Nephron progenitor cell (in vitro differentiated cells): ENCODE measurements at regions not wholly inside any gene's neighbourhood (a gene's known extent, or its start where the extent isn't known, plus 50 kb on each side); places are given as distances from the start of the nearest gene placed in this dataset.

Source experiments
- DNase-seq: peaks from one replicate; pipeline ENCODE4 v3.0.0; 2021
- H3K27ac Mint-ChIP-seq: 2 replicates; pipeline ENCODE4 v1.8.0; 2021; ENCODE audit warnings: mild to moderate bottlenecking, moderate library complexity, mixed read lengths
- H3K27me3 Mint-ChIP-seq: 2 replicates; pipeline ENCODE4 v1.8.0; 2021; ENCODE audit warnings: mild to moderate bottlenecking, low read depth, mixed read lengths; ENCODE audit not compliant: poor library complexity
- H3K36me3 Mint-ChIP-seq: 2 replicates; pipeline ENCODE4 v1.8.0; 2021; ENCODE audit warnings: low read depth, mixed read lengths
- H3K4me1 Mint-ChIP-seq: 2 replicates; pipeline ENCODE4 v1.8.0; 2021; ENCODE audit warnings: mixed read lengths
- H3K4me3 Mint-ChIP-seq: 2 replicates; pipeline ENCODE4 v1.8.0; 2021; ENCODE audit warnings: mild to moderate bottlenecking, moderate library complexity, mixed read lengths
- H3K9me3 Mint-ChIP-seq: 2 replicates; pipeline ENCODE4 v1.8.0; 2021; ENCODE audit warnings: mild to moderate bottlenecking, moderate library complexity, mixed read lengths
- CTCF ChIP-seq: fragments of 200-600 bp; sonication (generic); IDR thresholded peaks from 2 replicates; pipeline ENCODE4 v1.5.0; 2021; ENCODE audit warnings: antibody characterized with exemption

- DNase-seq, result no peak
- Mint-ChIP-seq H3K4me3 (no peak overlapping the region), H3K27me3 (peaks cover 4% of the 10 kb centered on the region), H3K4me1 (peaks cover 9% of the 10 kb centered on the region), H3K27ac (no peak overlapping the region), H3K36me3 (no peaks in the 10 kb centered on the region), H3K9me3 (no peaks in the 10 kb centered on the region)
- no peak for TF ChIP-seq CTCF
Measured at GRCh38 chr16:80263848-80264694, 276.7 kb upstream of the DYNLRB2 start.

- H3K27me3 Mint-ChIP-seq, result peaks cover 4% of the 10 kb centered on the region
- H3K9me3 Mint-ChIP-seq, result no peaks in the 10 kb centered on the region
- DNase-seq, result no peak
- H3K4me1 Mint-ChIP-seq, result peaks cover 9% of the 10 kb centered on the region
- TF ChIP-seq CTCF, result no peak
- no peaks in the 10 kb centered on the region for H3K36me3 Mint-ChIP-seq
- no peak overlapping the region for H3K4me3 Mint-ChIP-seq
- no peak overlapping the region for H3K27ac Mint-ChIP-seq
Measured at GRCh38 chr16:80263181-80263823, 277.5 kb upstream of the DYNLRB2 start.

GRCh38 chr16:80260906-80261311 is 279.9 kb upstream of the DYNLRB2 start:
- H3K36me3 Mint-ChIP-seq, result no peaks in the 10 kb centered on the region
- H3K9me3 Mint-ChIP-seq, result no peaks in the 10 kb centered on the region
- no peak overlapping the region for H3K27ac Mint-ChIP-seq
- DNase-seq, result no peak
- no peak overlapping the region for H3K4me3 Mint-ChIP-seq
- peaks cover 9% of the 10 kb centered on the region for H3K4me1 Mint-ChIP-seq
- no peak for TF ChIP-seq CTCF
- peaks cover 4% of the 10 kb centered on the region for H3K27me3 Mint-ChIP-seq

GRCh38 chr16:80259290-80259805 is 281.4 kb upstream of the DYNLRB2 start:
- no peaks in the 10 kb centered on the region for H3K36me3 Mint-ChIP-seq
- H3K9me3 Mint-ChIP-seq, result no peaks in the 10 kb centered on the region
- H3K4me3 Mint-ChIP-seq, result no peak overlapping the region
- no peak overlapping the region for H3K27ac Mint-ChIP-seq
- DNase-seq, result no peak
- peaks cover 9% of the 10 kb centered on the region for H3K4me1 Mint-ChIP-seq
- TF ChIP-seq CTCF, result no peak
- H3K27me3 Mint-ChIP-seq, result peaks cover 4% of the 10 kb centered on the region

- Mint-ChIP-seq H3K4me3 (no peak overlapping the region), H3K4me1 (peaks cover 13% of the 10 kb centered on the region), H3K36me3 (no peaks in the 10 kb centered on the region), H3K9me3 (no peaks in the 10 kb centered on the region), H3K27me3 (peaks cover 4% of the 10 kb centered on the region), H3K27ac (no peak overlapping the region)
- no peak for TF ChIP-seq CTCF
- no peak for DNase-seq
Measured at GRCh38 chr16:80258407-80258806, 282.4 kb upstream of the DYNLRB2 start.
